ENCODE measurements at regions not wholly inside any gene's neighbourhood (a gene's known extent, or its start where the extent isn't known, plus 50 kb on each side); places are given as distances from the start of the nearest gene placed in this dataset.

DNA sequence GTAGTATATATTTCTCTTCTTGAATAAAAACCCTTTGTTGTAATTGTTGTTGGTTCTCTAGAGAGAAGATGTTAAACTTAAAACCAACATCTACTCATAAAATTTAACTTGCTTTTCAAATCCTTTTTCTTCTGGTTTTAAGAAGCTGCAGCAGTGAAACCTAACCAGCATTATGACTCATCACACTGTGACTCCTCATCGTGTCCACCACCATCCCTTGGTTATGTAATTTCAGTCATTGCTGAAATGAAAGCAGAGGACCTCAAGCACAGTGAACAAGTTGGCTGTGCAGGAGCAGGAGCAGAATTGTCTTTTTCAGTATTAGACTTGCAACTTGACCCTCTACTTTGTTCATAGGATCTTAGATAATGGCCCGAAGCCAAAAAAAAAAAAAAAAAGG is 64.9 kb upstream of the HTR2A start:
- Histone ChIP-seq H3K4me3 (ENCODE audit: low read depth, low read length) (no peak overlapping the region), H3K27me3 (replicated peaks) (no peaks in the 10 kb centered on the region), H3K27ac (no peak overlapping the region), H3K36me3 (replicated peaks) (no peaks in the 10 kb centered on the region)
- DNase-seq, result peak; percentile 76
- TF ChIP-seq, protein P1, sequence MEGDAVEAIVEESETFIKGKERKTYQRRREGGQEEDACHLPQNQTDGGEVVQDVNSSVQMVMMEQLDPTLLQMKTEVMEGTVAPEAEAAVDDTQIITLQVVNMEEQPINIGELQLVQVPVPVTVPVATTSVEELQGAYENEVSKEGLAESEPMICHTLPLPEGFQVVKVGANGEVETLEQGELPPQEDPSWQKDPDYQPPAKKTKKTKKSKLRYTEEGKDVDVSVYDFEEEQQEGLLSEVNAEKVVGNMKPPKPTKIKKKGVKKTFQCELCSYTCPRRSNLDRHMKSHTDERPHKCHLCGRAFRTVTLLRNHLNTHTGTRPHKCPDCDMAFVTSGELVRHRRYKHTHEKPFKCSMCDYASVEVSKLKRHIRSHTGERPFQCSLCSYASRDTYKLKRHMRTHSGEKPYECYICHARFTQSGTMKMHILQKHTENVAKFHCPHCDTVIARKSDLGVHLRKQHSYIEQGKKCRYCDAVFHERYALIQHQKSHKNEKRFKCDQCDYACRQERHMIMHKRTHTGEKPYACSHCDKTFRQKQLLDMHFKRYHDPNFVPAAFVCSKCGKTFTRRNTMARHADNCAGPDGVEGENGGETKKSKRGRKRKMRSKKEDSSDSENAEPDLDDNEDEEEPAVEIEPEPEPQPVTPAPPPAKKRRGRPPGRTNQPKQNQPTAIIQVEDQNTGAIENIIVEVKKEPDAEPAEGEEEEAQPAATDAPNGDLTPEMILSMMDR (IDR thresholded peaks at IDR 0.05; ENCODE audit: low read depth, low read length, missing control alignments), result no peak
- in situ Hi-C loops (cut with HindIII; ENCODE audit: low pct_ligation_motif_present, low sequenced_read_pairs), result no loop called here

- in situ Hi-C loops (cut with HindIII; ENCODE audit: low pct_ligation_motif_present, low sequenced_read_pairs), result no loop called here
- Histone ChIP-seq H3K4me3 (ENCODE audit: low read depth, low read length) (no peak overlapping the region), H3K36me3 (replicated peaks) (no peaks in the 10 kb centered on the region), H3K27ac (no peak overlapping the region), H3K27me3 (replicated peaks) (no peaks in the 10 kb centered on the region)
- DNase-seq, result no peak
- TF ChIP-seq, protein P1 (IDR thresholded peaks at IDR 0.05; ENCODE audit: low read depth, low read length, missing control alignments), result no peak
These were observed 57.1 kb upstream of the HTR2A start for GRCh38 chr13:46953941-46954340.

DNA sequence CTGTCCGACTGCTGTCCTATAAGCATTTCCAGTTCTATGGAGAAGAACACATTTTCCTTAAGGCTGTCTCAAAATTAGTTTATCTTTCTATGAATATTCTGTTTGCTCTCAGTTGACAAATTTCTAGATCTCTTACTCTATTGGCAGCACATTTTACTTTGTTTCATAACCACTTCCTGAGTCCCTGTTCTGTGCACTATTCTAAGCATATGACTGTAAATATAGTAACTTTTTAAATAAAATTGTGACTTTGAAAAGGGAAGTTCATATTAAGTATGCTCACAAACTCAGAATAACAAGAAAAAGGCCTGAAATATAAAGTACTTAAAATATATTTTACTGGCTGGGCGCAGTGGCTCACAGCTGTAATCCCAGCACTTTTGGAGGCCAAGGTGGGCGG is 56.5 kb upstream of the HTR2A start:
- TF ChIP-seq, protein P1 (IDR thresholded peaks at IDR 0.05; ENCODE audit: low read depth, low read length, missing control alignments), result no peak
- no peaks in the 10 kb centered on the region for H3K36me3 ChIP-seq (replicated peaks)
- no peaks in the 10 kb centered on the region for H3K27me3 ChIP-seq (replicated peaks)
- H3K4me3 ChIP-seq (ENCODE audit: low read depth, low read length), result no peak overlapping the region
- H3K27ac ChIP-seq, result no peak overlapping the region
- DNase-seq, result no peak
- in situ Hi-C loops (cut with HindIII; ENCODE audit: low pct_ligation_motif_present, low sequenced_read_pairs), result no loop called here

DNA sequence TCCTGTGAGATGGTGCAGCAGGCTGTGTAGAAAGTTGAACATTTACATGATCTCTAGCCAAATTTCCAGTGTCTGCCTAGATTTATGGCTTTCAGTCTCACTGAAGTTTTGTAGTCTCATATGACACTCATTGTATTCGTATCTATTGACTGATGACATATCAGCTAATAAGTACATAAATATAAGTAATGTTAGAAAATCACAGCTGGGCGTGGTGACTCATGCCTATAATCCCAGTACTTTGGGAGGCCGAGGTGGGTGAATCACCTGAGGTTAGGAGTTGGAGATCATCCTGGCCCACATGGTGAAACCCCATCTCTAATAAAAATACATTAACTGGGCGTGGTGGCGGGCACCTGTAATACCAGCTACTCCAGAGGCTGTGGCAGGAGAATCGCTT is 54.7 kb upstream of the HTR2A start:
- Histone ChIP-seq H3K4me3 (ENCODE audit: low read depth, low read length) (no peak overlapping the region), H3K36me3 (replicated peaks) (no peaks in the 10 kb centered on the region), H3K27me3 (replicated peaks) (no peaks in the 10 kb centered on the region), H3K27ac (no peak overlapping the region)
- DNase-seq, result peak; percentile 25
- in situ Hi-C loops (cut with HindIII; ENCODE audit: low pct_ligation_motif_present, low sequenced_read_pairs), result no loop called here
- TF ChIP-seq, protein P1 (IDR thresholded peaks at IDR 0.05; ENCODE audit: low read depth, low read length, missing control alignments), result no peak

DNA sequence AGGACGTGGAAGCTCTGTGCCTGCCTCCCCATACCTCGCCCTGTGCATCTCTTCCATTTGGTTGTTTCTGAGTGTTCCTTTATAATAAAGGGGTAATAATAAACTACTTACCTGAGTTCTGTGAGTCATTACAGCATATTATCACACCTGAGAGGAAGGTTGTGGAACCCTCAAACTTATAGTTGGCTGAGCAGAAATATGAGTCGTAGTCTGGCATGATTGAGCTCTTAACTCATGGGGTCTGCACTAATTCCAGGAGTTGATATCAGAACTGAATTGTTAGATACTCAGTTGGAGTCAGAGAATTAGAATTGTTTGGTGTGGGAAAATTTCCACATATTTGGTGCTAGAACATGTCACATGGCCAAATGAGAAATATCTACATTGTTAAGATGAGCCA is 52.4 kb upstream of the HTR2A start:
- DNase-seq, result no peak
- Histone ChIP-seq H3K27me3 (replicated peaks) (no peaks in the 10 kb centered on the region), H3K4me3 (ENCODE audit: low read depth, low read length) (no peak overlapping the region), H3K27ac (no peak overlapping the region), H3K36me3 (replicated peaks) (no peaks in the 10 kb centered on the region)
- in situ Hi-C loops (cut with HindIII; ENCODE audit: low pct_ligation_motif_present, low sequenced_read_pairs), result no loop called here
- TF ChIP-seq, protein P1 (IDR thresholded peaks at IDR 0.05; ENCODE audit: low read depth, low read length, missing control alignments), result no peak

DNA sequence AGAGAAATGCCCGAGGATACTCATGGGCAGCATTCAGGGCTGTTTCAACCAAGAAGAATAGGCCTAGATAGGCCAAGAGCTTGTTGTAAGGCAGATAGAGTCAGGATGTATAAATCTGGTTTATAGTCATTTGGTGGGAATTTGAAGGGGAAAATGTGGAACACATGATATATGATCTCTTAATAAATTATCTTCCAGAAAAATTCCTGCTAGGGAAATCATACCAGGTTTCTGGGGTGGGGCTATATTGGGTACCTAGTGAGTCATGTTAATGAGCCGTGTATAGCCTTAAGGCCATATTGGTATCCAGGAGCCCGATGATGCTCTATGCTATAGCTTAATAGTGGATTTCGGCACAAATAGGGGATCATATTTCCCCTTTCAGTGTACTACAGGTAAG is 51.5 kb upstream of the HTR2A start:
- Histone ChIP-seq H3K27me3 (replicated peaks) (no peaks in the 10 kb centered on the region), H3K4me3 (ENCODE audit: low read depth, low read length) (no peak overlapping the region), H3K27ac (no peak overlapping the region), H3K36me3 (replicated peaks) (no peaks in the 10 kb centered on the region)
- DNase-seq, result no peak
- in situ Hi-C loops (cut with HindIII; ENCODE audit: low pct_ligation_motif_present, low sequenced_read_pairs), result no loop called here
- TF ChIP-seq, protein P1 (IDR thresholded peaks at IDR 0.05; ENCODE audit: low read depth, low read length, missing control alignments), result no peak
